ENCODE measurements at regions not wholly inside any gene's neighbourhood (a gene's known extent, or its start where the extent isn't known, plus 50 kb on each side); places are given as distances from the start of the nearest gene placed in this dataset.

DNA sequence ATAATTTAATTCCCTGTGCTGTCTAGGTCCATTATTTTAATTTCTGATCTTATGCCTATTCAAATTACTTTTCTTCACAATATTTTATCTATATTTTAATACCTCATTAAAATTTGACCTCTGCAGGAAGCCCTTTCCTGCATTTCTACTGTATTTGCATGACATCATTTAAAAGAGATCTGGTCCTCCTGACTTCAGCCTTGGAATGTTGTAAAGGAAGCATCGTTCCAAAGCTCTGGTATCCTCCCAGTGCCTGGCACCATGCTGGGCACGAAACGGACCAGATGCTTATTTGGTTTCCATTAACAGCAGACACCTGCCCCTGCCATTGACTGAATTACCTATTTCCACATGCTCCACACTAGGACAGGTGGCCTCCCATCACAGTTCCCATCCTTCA, 247.5 kb downstream of the KLF6 start:
- DNase-seq = no peak

GRCh38 chr10:3535001-3535400, 250.0 kb downstream of the KLF6 start:
- no peak for DNase-seq

DNA sequence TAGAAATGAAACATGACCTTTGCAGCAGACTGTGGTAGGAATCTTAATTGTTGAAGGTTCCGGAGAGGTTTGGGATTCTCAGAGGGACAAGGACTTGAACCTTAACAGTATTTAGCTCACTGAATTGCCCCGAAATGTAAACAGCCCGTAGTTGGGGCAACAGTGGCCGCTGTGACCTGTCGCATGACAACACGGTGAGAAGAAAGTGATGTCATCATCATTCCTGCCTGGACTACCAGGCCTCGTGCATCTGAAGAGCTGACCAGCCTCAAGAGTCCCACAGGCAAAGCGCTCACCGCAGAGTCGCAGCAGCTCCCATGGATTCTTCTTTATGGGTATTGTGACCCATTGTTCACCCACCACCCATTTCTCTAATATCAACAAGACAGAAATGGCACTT, 250.6 kb downstream of the KLF6 start:
- no peak for DNase-seq

DNA sequence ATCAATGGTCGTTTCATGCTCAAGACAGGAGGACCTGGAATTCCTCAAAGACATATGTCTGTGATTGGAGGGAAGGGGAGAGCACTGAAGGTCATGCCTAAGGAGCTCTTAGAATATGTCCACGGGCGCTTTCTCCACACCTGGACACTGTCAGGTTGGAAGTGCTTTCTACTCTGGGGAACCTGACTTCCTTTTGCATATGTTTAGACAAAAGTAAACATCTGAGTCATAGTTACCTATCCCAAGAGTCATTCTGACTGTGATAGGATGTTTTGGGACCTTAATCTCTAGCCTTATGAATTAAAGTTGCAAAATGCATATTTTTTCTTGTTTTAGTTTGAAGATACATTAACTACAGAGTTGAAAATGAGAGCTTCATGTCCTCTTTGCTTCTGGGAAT, 251.7 kb downstream of the KLF6 start:
- no peak for DNase-seq

DNA sequence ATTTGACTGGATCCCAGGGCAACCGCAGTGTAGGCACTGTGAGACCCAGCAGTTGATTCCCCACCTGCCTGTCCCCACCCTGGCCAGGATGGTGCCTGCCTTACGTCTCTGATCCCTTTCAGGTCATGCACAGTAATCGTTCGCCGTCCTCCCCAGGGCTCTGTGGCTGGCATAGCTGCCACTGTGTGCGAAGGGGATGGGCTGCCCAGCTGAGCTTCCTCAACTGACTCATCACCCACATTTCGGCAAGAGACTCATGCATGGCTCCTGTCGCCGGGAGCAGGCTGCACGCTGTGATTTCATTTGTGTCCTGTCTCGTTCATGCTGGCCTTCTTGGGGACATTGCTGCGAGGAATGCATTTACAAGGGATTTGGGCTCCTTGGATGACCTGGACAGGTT, 252.4 kb downstream of the KLF6 start:
- DNase-seq = no peak

DNA sequence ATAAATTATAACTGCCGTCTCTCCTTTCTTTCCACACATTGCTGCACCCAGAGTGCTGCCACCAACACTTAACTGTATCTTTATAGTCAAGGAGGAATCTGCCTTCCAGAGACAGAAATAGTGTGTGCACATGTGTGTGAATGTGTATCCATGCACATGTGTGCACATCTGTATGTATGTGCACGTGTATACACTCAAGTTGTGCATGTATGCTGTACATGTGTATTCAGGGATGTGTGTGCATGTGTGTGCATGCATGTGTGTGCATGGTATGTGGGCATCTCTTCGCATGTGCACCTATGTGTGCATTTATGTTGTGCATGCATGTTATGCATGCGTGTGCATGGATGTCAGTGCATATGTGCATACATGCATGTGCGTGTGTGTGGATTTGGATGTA, 253.3 kb downstream of the KLF6 start:
- no peak for DNase-seq

DNA sequence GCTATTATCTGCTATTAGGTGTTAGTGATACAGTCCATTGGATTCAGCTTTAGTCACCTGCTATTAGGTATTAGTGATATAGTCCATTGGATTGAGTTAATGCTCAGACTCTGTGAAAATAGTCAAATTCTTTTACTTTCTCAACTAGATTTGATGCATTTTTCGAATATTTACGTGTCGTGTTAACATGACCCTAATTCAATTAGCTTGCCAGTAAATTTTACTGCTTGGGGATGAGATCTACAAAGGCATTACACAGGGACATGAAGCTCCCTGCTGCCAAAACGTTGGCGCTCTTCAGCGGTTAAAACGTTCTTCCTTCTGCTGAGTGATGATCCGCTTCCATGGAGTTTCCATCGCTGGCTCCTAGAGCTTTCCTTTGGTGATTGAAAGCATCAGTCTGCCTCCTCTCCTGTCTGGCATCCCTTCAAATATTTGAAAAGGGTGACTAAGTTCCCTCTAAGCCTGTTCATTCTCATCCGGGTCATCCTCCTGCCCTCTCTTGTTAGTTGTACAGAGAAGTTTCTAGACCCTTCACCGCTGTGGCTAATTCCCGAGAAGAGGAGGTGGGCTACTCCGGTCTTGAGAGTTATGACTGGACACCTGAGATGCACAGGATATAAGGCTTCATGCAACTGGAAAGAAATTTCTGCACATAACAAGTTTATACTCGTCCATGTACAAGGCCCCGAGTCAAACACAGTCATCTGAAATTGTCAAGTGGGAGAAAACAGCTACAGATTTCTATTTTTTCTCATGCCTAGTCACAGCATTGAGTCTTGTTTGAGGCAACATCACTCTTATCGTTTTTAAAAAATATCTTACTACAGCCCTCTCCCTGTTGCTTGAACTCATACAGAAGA, 254.0 kb downstream of the KLF6 start:
- no peak for DNase-seq

- no peak for DNase-seq
These were observed 254.7 kb downstream of the KLF6 start for GRCh38 chr10:3530346-3530745.

DNA sequence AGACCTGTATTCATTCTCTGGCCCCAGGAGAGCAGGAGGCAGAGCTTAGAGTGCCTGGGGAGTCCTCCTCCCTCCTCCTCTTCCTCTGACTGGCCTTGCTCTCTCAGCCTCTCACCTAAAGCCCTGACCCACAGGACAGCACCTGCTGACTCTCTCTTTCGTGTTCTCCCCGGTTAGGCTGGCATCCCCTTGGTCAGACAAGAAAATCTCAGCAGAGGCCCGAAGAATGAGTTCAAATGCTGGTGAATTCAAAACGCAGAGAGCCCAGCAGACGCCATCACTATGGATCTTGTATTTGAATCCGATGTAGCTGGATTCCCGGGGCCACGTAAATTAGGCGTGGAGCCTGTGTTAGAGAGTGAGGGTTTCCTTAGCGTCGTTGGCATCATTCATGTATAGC, 255.3 kb downstream of the KLF6 start:
- DNase-seq = no peak

- DNase-seq = no peak
These were observed 256.1 kb downstream of the KLF6 start for GRCh38 chr10:3528823-3529403.

DNA sequence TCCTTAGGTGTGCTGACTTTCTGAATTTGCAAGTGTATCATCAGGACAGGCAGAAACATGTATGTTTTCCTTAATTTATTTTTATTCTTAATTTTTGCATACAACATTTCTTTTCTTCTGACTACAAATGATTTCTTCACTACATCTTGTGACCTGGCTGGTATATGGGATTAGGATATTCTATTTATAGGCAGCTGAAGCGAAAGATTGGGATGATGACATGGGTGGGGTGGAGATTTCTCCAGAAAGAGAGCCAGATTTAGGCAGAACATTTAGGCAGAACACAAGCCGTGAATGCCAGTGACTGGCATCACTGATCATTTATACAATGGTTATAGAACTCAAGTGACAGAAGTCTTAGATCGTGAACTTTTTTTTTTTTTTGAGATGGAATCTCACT, 256.7 kb downstream of the KLF6 start:
- no peak for DNase-seq

DNA sequence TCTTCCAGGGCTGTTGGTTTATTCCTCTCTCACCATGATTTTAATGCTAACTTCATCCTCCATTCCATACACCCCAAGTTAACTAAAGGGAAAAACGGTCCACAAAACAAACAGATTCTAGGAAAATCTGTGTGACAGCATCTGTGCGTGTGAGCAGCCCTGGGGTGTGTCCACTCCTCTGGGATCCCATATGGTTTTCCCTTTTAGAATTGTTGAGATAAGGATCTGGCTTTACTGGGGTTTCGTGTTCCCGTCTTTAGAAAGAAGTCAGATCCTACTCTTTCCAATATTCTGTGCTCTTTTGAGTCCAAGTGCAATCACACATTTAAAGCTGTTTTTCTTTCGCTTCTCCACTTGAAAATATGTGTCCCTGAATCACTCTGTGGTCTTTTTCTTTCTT, 257.1 kb downstream of the KLF6 start:
- DNase-seq = no peak

DNA sequence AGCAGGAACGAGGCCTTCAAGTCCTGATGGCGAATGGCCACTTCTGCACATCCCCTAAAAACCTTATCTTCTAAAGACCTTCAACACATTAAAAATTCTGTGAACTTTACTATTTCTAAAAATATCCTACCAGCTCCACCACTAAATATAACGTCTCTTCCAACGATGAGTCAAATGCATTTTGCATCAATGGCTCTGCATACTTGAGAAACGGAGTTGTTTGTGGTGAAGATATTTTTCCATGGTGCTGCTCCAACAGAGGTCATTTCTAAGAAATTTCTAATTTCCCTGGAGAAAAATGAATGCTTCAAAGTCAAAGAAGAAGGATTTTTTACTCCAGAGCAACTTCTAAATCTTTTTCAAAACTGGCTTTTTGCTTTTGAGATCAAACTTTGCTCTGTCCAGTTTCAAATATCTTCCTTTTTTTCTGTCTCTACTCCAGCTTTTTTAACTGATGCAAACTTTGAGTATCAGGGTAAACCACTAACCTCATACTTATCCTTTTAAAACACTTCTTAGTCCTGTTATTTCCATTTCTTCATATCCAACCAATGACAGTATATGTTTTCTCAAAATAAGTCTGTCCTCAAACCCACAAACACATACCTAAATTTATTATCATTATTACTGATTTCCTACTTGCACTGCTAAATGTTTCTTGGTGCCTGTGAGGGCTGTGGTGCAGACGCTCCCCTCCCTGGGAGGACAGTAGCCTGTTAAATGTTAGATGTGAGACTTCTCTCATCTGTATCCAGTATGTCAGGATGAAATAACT, 258.1 kb downstream of the KLF6 start:
- DNase-seq = no peak

DNA sequence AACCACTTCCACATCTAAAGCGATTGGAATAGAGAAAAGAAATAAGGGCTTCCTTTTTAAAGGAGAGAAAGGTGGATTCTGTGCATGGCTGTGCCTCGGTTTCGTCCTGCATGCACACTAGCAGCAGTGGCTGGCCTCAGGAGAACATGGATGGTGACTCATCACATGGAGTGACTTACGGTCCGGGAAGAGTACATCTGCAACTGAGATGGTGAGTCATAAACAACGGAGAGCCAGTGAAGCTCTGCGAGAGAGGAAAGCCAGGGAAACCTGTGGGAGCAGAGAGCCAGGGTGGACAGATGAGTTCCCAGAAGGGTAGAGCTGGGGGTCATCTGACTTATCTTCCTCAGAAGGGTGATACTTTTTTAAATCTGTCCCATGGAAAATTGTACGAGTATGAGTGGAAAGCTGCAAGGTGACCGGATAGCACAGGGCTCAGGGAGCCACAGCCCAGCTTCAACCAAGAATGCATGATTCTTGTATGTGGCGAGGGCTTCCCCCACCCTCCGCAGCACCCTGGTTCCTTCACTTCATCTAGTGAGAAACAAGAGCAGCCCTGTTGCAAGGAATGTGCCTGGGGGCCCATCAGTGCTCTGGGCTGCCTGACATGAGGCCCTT, 259.1 kb downstream of the KLF6 start:
- DNase-seq = no peak

DNA sequence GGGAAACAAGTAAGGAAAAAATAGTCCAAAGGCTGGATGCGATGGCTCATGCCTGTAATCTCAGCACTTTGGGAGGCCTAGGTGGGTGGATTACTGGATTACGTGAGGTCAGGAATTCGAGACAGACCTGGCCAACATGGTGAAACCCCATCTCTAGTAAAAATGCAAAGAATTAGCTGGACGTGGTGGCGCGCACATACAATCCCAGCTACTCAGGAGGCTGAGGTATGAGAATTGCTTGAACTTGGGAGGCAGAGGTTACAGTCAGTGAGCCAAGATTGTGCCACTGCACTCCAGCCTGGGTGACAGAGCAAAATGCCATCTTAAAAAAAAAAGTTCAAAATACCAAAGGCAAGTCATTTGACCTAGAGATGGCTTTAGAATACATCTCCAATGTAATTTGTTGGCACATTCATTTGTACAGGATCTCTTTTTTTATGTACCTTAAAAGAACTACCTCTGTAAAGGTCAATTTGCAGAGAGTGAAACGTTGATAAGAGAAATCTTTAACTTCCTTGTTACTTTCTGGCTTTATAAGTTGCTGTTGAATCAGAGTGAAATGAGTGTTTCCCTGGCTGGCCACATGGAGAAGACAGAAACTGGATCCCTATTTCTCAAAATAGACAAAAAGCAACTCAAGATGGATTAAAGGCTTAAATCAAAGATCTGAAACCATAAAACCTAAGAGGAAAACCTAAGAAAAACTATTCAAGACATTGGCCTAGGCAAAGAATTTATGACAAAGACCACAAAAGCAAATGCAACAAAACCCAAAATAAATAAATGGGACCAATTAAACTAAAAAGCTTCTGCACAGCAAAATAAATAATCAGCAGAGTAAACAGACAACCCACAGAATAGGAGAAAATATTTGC, 260.7 kb downstream of the KLF6 start:
- DNase-seq = no peak

DNA sequence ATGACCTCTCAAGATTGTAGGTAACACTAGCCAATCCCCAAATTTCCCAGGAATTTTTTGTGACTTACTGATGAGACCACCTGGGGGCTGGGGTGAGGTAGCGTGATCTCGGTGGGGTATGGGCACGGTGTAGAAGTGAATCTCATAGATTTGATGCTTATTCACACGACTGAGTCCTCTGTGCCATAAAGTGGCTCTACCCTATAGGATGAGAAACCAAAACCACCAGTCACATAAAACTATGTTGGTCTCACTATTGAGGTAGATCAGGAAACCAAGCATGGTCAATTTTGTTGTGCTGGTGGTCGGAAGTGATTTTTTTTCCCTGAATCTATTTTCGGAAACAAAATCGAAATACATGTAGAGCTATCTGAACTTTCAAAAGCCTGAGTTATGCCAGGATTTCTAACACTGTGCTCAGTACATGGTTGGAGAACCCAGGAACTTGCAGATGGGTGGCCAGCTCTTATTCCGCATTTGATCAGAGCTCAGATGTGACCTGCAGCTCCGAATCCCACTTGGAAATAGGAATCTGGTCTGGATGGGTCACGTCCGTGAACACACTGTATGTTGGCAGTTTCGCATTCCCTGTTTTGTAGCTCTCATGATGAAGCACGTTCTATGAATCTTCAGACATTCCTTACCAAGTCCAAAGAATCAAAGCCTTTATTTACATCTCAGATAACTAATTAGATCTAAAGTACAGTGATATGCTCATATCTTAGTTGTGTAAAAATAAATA, 261.5 kb downstream of the KLF6 start:
- DNase-seq = no peak

DNA sequence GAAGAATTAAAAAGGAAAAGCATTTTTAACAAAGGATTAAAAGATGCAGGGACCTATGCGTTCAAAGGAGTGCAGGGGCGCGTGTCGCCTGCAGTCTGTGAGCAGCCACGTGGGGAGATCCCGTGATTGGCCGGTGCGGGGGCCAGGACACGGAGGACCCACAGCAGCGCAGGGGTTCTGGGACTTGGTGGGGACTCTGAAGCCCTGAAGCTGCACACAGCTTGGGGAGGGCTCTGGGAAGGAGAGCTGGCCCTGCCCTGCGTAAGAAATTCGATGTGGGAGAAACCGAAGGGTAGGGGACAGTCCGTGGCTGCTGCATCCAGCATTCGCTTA, 268.1 kb downstream of the KLF6 start:
- no peak for DNase-seq

DNA sequence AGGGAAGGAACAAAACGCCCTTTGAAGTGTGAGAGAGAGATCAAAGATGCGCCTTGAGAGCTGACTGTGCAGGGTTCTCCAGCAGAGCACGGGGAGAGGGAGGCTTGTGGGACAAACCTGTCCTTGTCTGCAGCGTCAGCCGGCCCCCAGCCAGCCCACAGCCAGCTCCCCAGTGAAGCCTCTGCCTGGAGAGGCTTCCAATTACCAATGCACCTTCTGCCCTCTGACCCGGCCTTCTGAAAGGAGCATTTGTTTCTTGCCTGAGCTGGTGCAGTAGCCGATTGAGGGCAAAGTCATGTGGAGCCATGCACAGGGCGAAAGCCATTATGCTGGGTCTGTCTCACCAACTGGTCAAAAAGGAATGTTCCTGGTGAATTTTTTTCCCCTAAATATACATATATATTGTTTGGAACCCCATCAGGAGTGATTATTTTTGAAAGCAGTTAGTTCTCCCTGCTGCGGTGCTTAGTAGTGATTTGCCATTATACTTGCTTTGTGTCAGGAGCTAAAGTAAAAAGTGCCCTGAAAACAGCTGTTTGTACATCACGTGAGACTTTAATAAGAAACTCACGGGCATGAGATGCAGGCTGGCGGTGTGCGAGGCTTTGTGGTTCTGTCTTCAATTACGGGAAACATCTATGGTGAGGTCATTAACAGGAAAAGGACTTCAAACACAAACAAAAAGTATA, 268.6 kb downstream of the KLF6 start:
- no peak for DNase-seq

- no peak for DNase-seq
These were observed 270.3 kb downstream of the KLF6 start for GRCh38 chr10:3514691-3515090.

GRCh38 chr10:3512263-3512662, 272.7 kb downstream of the KLF6 start:
- DNase-seq = no peak

GRCh38 chr10:3511483-3511882, 273.5 kb downstream of the KLF6 start:
- no peak for DNase-seq
